Heart left ventricle (tissue), 13 donors: ENCODE measurements at regions not wholly inside any gene's neighbourhood (a gene's known extent, or its start where the extent isn't known, plus 50 kb on each side); places are given as distances from the start of the nearest gene placed in this dataset.

ENCODE experiments used
- CTCF ChIP-seq, 12 donors: fragments of 200-600 bp; sonication (generic) in 4 of 12; IDR thresholded peaks; one replicate each; pipeline versions ENCODE4 v1.5.0 to v1.8.0; 2018 to 2022; ENCODE audit warnings: antibody characterized with exemption in 12 of 12, mild to moderate bottlenecking in 5 of 12
- POLR2A ChIP-seq, 2 donors: fragments of 450-650 bp; IDR thresholded peaks; one replicate each; pipeline ENCODE4 v1.6.1; 2017; ENCODE audit warnings: antibody characterized with exemption in 2 of 2, mild to moderate bottlenecking in 2 of 2, moderate library complexity in 2 of 2
- donor health status: ischemic (EF 13 %, LVEDD 7.1; RV severe dilation, severe dysfunction).
- donor health status: DM: no; HTN: yes; CAD: no.
- donor health status: DM: no; HTN: no; CAD: no.
- donor health status: ischemic (EF 25% LVEDD 6.9; RV normal size, moderate dysfunction).
- donor health status: ischemic (EF 25% LVEDD 5.7; RV mildly dilated, moderate dysfunction).
- donor health status: ischemic (EF 35%, LVEDD 5.7; RV mildly dilated, moderate dysfunction).
- donor health status: nonischemic (EF 11% LVEDD 7.7; RV severe dilation, severe dysfunction).
- donor health status: DM: yes; HTN: yes; CAD: no.
- donor health status: PGD.
- donor health status: ischemic (EF 29% LVEDD 5.4; RV normal size, mild dysfunction).
- donor health status: nonischemic (EF 23%, LVEDD 6.1; RV moderate dilation, normal function).

DNA sequence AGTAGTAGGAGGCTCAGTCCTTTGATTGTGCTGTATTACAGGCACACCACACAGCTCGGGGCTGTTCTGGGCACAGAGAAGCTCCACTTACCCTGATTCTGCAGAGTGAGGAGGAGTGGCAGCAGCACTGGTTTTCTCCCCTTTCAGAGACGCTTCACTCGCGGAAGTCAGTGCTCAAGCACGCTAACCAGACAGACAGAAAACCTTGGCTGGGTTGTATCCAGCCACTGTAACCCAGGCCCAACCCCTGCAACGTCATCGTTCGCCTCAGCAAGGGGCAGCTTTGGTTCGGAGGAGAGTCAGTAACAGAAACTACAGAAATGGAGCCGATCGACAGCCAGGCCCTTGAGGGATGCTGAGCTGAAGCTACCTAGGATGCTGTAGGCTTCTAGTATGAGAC lies 171.0 kb downstream of the SLC16A9 start:
- no peak for TF ChIP-seq CTCF (IDR thresholded peaks at IDR 0.05)
- no peak for TF ChIP-seq POLR2A (IDR thresholded peaks at IDR 0.05)
